Right lobe of liver (tissue), 4 donors: ENCODE measurements at regions not wholly inside any gene's neighbourhood (a gene's known extent, or its start where the extent isn't known, plus 50 kb on each side); places are given as distances from the start of the nearest gene placed in this dataset.

ENCODE experiments used
- CTCF ChIP-seq, 4 donors: fragments of 200-600 bp in 3 of 4; fragments of 450-650 bp in 1 of 4; IDR thresholded peaks; one replicate each; pipeline versions ENCODE4 v1.5.1 to v1.8.0; 2016 to 2022; ENCODE audit warnings: antibody characterized with exemption in 4 of 4, mild to moderate bottlenecking in 2 of 4
- POLR2A ChIP-seq: fragments of 450-650 bp; IDR thresholded peaks from one replicate; pipeline ENCODE4 v1.6.1; 2017; ENCODE audit warnings: antibody characterized with exemption, mild to moderate bottlenecking
- donor health status: DM: no; HTN: no; CAD: no.
- donor health status: DM: no; HTN: no; CAD: no.
- donor health status: DM: no; HTN: yes; CAD: no.

GRCh38 chr20:60113771-60114170 lies 155.5 kb downstream of the CDH26 start:
- no peak for TF ChIP-seq CTCF (IDR thresholded peaks at IDR 0.05)
- no peak for TF ChIP-seq POLR2A
